Lower leg skin (tissue), 3 donors: ENCODE measurements at regions not wholly inside any gene's neighbourhood (a gene's known extent, or its start where the extent isn't known, plus 50 kb on each side); places are given as distances from the start of the nearest gene placed in this dataset.

Source experiments
- POLR2A ChIP-seq, 2 donors: fragments of 450-650 bp; IDR thresholded peaks; one replicate each; pipeline ENCODE4 v1.6.1; 2016 to 2017; ENCODE audit warnings: antibody characterized with exemption in 2 of 2, mild to moderate bottlenecking in 1 of 2, moderate library complexity in 1 of 2
- TF ChIP-seq, protein P1 (sequence below), 3 donors: fragments of 450-650 bp; IDR thresholded peaks; one replicate each; pipeline ENCODE4 v1.5.1; 2016; ENCODE audit warnings: antibody characterized with exemption in 3 of 3, mild to moderate bottlenecking in 3 of 3, moderate library complexity in 2 of 3

DNA sequence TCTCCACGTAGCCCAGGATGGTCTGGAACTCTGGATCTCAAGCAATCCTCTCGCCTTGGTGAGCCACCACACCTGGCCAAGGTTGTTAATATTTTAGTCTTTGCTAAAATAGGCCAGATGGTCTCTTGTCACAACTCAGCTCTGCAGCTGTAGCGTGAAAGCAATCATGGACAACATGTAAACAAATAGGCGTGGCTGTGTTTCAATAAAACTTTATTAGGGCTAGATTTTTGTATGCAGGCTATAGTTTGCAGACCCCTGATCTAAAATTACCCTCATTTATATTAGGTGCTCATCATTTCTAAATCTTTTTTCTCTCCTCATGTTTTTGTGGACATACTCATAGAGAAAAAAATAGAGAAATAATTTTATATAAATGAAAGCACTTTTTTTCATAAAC, 72.1 kb upstream of the SLC28A3 start:
- TF ChIP-seq, protein P1, sequence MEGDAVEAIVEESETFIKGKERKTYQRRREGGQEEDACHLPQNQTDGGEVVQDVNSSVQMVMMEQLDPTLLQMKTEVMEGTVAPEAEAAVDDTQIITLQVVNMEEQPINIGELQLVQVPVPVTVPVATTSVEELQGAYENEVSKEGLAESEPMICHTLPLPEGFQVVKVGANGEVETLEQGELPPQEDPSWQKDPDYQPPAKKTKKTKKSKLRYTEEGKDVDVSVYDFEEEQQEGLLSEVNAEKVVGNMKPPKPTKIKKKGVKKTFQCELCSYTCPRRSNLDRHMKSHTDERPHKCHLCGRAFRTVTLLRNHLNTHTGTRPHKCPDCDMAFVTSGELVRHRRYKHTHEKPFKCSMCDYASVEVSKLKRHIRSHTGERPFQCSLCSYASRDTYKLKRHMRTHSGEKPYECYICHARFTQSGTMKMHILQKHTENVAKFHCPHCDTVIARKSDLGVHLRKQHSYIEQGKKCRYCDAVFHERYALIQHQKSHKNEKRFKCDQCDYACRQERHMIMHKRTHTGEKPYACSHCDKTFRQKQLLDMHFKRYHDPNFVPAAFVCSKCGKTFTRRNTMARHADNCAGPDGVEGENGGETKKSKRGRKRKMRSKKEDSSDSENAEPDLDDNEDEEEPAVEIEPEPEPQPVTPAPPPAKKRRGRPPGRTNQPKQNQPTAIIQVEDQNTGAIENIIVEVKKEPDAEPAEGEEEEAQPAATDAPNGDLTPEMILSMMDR (IDR thresholded peaks at IDR 0.05) = no peak
- no peak for TF ChIP-seq POLR2A (IDR thresholded peaks at IDR 0.05)
